SK-N-SH treated with all-trans-retinoic acid at 6 μM for 48 hours (cell line): ENCODE measurements at regions not wholly inside any gene's neighbourhood (a gene's known extent, or its start where the extent isn't known, plus 50 kb on each side); places are given as distances from the start of the nearest gene placed in this dataset.

ENCODE experiments used
- GLIS3 ChIP-seq: fragments of 250-450 bp; sonication (Bioruptor Pico); IDR thresholded peaks from 2 replicates; pipeline ENCODE4 v1.5.0; 2020; ENCODE audit warnings: mild to moderate bottlenecking, moderate library complexity
- ISL1 ChIP-seq: fragments of 250-450 bp; sonication (Bioruptor Pico); IDR thresholded peaks from 2 replicates; pipeline ENCODE4 v2.1.2; 2022; ENCODE audit warnings: mild to moderate bottlenecking, moderate library complexity
- TF ChIP-seq, protein P1 (sequence below): fragments of 250-450 bp; sonication (Bioruptor Pico); IDR thresholded peaks from 2 replicates; pipeline ENCODE4 v1.8.0; 2020; ENCODE audit warnings: mild to moderate bottlenecking, moderate library complexity, borderline replicate concordance

DNA sequence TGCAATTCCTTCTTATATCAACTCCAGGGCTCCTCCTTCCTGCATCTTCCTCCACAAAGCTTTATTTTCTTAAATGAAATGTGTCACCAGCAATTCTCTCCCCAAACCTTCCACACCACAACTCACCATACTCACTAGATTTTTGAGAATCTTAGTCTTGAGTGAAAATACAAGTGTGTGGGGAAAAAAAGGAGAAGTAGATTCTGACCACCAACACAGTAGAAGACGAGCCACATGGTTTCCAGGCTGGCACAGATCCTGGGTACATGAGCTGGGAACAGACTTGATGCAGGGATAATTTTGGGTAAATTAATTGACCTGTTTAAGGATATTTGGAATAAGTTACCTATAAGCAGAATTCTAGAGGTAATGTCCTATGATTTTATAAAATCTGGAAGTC, 72.8 kb upstream of the KCNJ15 start:
- TF ChIP-seq ISL1 (no peak), GLIS3 (CRISPR knock-in tag) (no peak)
- TF ChIP-seq, protein P1, sequence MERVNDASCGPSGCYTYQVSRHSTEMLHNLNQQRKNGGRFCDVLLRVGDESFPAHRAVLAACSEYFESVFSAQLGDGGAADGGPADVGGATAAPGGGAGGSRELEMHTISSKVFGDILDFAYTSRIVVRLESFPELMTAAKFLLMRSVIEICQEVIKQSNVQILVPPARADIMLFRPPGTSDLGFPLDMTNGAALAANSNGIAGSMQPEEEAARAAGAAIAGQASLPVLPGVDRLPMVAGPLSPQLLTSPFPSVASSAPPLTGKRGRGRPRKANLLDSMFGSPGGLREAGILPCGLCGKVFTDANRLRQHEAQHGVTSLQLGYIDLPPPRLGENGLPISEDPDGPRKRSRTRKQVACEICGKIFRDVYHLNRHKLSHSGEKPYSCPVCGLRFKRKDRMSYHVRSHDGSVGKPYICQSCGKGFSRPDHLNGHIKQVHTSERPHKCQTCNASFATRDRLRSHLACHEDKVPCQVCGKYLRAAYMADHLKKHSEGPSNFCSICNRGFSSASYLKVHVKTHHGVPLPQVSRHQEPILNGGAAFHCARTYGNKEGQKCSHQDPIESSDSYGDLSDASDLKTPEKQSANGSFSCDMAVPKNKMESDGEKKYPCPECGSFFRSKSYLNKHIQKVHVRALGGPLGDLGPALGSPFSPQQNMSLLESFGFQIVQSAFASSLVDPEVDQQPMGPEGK: no peak
